Astrocyte (in vitro differentiated cells and primary cell): ENCODE measurements at regions not wholly inside any gene's neighbourhood (a gene's known extent, or its start where the extent isn't known, plus 50 kb on each side); places are given as distances from the start of the nearest gene placed in this dataset.

ENCODE experiments used
- DNase-seq: peaks from one replicate; pipeline ENCODE4 v3.0.0-alpha.2; 2010; ENCODE audit warnings: low read depth
- FAIRE-seq: peaks from 2 replicates; lab custom pipeline; 2011; peaks lifted over from hg19 to GRCh38; lab: Jason Lieb, UNC
- H2AFZ ChIP-seq: 2 replicates; pipeline ENCODE4 v1.6.0; 2012; ENCODE audit warnings: low read depth, low read length, inconsistent platforms
- H3K27ac ChIP-seq: 2 replicates; pipeline ENCODE4 v1.5.1; 2011; ENCODE audit warnings: low read depth, low read length, inconsistent platforms
- H3K27me3 ChIP-seq: 2 replicates; pipeline ENCODE4 v1.6.0; 2011; ENCODE audit warnings: low read length, inconsistent platforms; ENCODE audit not compliant: insufficient read depth
- H3K36me3 ChIP-seq: 2 replicates; pipeline ENCODE4 v1.5.1; 2011; ENCODE audit warnings: low read length, inconsistent platforms; ENCODE audit not compliant: insufficient read depth
- H3K4me1 ChIP-seq: 2 replicates; pipeline ENCODE4 v1.5.1; 2011; ENCODE audit warnings: low read length, inconsistent platforms; ENCODE audit not compliant: insufficient read depth
- H3K4me2 ChIP-seq: 2 replicates; pipeline ENCODE4 v1.6.0; 2012; ENCODE audit warnings: low read length, inconsistent platforms
- H3K4me3 ChIP-seq: 2 replicates; pipeline ENCODE4 v1.5.1; 2011; ENCODE audit warnings: low read depth, mild to moderate bottlenecking, low read length, inconsistent platforms; ENCODE audit not compliant: insufficient read depth
- H3K79me2 ChIP-seq: 2 replicates; pipeline ENCODE4 v1.6.0; 2012; ENCODE audit warnings: mild to moderate bottlenecking, low read length, inconsistent platforms; ENCODE audit not compliant: insufficient read depth
- H3K9ac ChIP-seq: 2 replicates; pipeline ENCODE4 v1.6.0; 2012; ENCODE audit warnings: mild to moderate bottlenecking, low read length, inconsistent platforms
- H3K9me3 ChIP-seq: 2 replicates; pipeline ENCODE4 v1.5.1; 2012; ENCODE audit warnings: low read depth, mild to moderate bottlenecking, low read length, inconsistent platforms; ENCODE audit not compliant: insufficient read depth
- H4K20me1 ChIP-seq: 2 replicates; pipeline ENCODE4 v1.6.0; 2012; ENCODE audit warnings: low read length, inconsistent platforms; ENCODE audit not compliant: insufficient read depth
- H3K27ac Mint-ChIP-seq: one replicate; pipeline ENCODE4 v1.8.0; 2021; ENCODE audit warnings: mild to moderate bottlenecking, mixed read lengths; ENCODE audit not compliant: unreplicated experiment
- H3K27me3 Mint-ChIP-seq: one replicate; pipeline ENCODE4 v1.8.0; 2021; ENCODE audit warnings: low read depth, mixed read lengths; ENCODE audit not compliant: unreplicated experiment
- H3K36me3 Mint-ChIP-seq: one replicate; pipeline ENCODE4 v1.8.0; 2021; ENCODE audit warnings: low read depth, mixed read lengths; ENCODE audit not compliant: unreplicated experiment
- H3K4me1 Mint-ChIP-seq: one replicate; pipeline ENCODE4 v1.8.0; 2021; ENCODE audit warnings: low read depth, mixed read lengths; ENCODE audit not compliant: unreplicated experiment
- H3K4me3 Mint-ChIP-seq: one replicate; pipeline ENCODE4 v1.8.0; 2021; ENCODE audit warnings: mild to moderate bottlenecking, moderate library complexity, mixed read lengths; ENCODE audit not compliant: unreplicated experiment
- H3K9me3 Mint-ChIP-seq: one replicate; pipeline ENCODE4 v1.8.0; 2021; ENCODE audit warnings: mild to moderate bottlenecking, mixed read lengths; ENCODE audit not compliant: unreplicated experiment
- EZH2 ChIP-seq: IDR thresholded peaks from 2 replicates; pipeline ENCODE4 v1.6.1; 2012; ENCODE audit warnings: mild to moderate bottlenecking, low read length, inconsistent platforms; ENCODE audit not compliant: insufficient read depth
- TF ChIP-seq, protein P1 (sequence below): IDR thresholded peaks from 2 replicates; pipeline ENCODE4 v1.5.1; 2011; ENCODE audit warnings: low read depth, mild to moderate bottlenecking, inconsistent platforms, low read length, moderate library complexity; ENCODE audit not compliant: insufficient read depth

DNA sequence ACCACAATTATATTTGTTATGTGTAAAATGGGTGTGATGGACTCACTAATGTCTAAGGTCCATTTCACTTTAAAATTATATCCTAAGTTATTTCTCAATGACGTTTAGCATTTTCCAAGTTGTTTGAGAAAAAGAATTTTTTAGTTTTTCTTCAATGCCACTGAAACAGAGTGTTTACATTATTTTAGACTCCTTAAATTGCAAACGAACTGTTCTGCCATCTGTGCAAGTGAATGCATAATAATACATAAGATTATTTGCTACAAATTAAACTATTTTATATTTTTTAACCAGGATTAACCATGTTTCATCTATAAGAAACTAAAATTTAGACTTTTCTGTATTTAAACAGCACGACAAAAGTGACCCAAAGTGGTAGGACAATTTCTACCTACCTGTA is 425.4 kb downstream of the NDFIP2 start:
- Mint-ChIP-seq H3K36me3 (no peaks in the 10 kb centered on the region), H3K9me3 (no peaks in the 10 kb centered on the region)

DNA sequence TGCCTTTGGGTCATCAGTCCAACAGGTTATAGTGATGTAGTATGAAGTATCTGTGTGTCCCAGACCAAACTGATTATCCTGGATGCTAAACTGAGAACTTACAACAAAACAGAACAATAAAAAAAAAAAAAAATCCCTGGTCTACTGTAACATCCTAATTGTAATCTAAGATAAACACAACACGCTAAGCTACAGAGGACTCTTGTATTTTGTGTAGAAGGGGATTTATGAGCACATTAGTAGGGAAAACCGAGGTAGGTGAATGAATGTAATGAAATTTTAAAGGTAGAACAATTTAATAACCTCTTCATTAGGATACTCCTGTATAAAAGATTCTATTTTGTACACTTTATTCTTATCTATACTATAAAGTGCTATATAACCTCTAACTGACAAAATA is 424.1 kb downstream of the NDFIP2 start:
- no peaks in the 10 kb centered on the region for H3K27me3 ChIP-seq
- no peak overlapping the region for H3K4me3 ChIP-seq
- no peaks in the 10 kb centered on the region for H3K36me3 ChIP-seq
- no peak for FAIRE-seq
- TF ChIP-seq EZH2 = no peak
- TF ChIP-seq, protein P1, sequence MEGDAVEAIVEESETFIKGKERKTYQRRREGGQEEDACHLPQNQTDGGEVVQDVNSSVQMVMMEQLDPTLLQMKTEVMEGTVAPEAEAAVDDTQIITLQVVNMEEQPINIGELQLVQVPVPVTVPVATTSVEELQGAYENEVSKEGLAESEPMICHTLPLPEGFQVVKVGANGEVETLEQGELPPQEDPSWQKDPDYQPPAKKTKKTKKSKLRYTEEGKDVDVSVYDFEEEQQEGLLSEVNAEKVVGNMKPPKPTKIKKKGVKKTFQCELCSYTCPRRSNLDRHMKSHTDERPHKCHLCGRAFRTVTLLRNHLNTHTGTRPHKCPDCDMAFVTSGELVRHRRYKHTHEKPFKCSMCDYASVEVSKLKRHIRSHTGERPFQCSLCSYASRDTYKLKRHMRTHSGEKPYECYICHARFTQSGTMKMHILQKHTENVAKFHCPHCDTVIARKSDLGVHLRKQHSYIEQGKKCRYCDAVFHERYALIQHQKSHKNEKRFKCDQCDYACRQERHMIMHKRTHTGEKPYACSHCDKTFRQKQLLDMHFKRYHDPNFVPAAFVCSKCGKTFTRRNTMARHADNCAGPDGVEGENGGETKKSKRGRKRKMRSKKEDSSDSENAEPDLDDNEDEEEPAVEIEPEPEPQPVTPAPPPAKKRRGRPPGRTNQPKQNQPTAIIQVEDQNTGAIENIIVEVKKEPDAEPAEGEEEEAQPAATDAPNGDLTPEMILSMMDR = no peak
- no peak overlapping the region for H3K9ac ChIP-seq
- Mint-ChIP-seq H3K36me3 (no peaks in the 10 kb centered on the region), H3K4me1 (peaks cover 5% of the 10 kb centered on the region), H3K27ac (no peak overlapping the region), H3K9me3 (no peaks in the 10 kb centered on the region), H3K4me3 (no peak overlapping the region), H3K27me3 (no peaks in the 10 kb centered on the region)
- H2AFZ ChIP-seq = no peak overlapping the region
- H3K4me1 ChIP-seq = no peaks in the 10 kb centered on the region
- H4K20me1 ChIP-seq = no peaks in the 10 kb centered on the region
- no peak for DNase-seq
- no peak overlapping the region for H3K4me2 ChIP-seq
- H3K27ac ChIP-seq = no peak overlapping the region
- no peaks in the 10 kb centered on the region for H3K79me2 ChIP-seq
- H3K9me3 ChIP-seq = no peaks in the 10 kb centered on the region

More for the DNA sequence above, 425.4 kb downstream of the NDFIP2 start:
- DNase-seq (no peak), FAIRE-seq (no peak)
- no peaks in the 10 kb centered on the region for H3K27me3 ChIP-seq
- no peak overlapping the region for H2AFZ ChIP-seq
- H3K79me2 ChIP-seq = no peaks in the 10 kb centered on the region
- no peaks in the 10 kb centered on the region for H3K36me3 ChIP-seq
- no peaks in the 10 kb centered on the region for H4K20me1 ChIP-seq
- no peak overlapping the region for H3K4me3 ChIP-seq
- H3K9ac ChIP-seq = no peak overlapping the region
- H3K4me1 Mint-ChIP-seq = peaks cover 5% of the 10 kb centered on the region
- no peaks in the 10 kb centered on the region for H3K27me3 Mint-ChIP-seq
- no peak overlapping the region for H3K27ac Mint-ChIP-seq
- H3K27ac ChIP-seq = no peak overlapping the region
- TF ChIP-seq, protein P1 = no peak
- no peak for TF ChIP-seq EZH2
- H3K4me2 ChIP-seq = no peak overlapping the region
- H3K4me1 ChIP-seq = peaks cover 4% of the 10 kb centered on the region
- no peak overlapping the region for H3K4me3 Mint-ChIP-seq
- H3K9me3 ChIP-seq = no peaks in the 10 kb centered on the region

DNA sequence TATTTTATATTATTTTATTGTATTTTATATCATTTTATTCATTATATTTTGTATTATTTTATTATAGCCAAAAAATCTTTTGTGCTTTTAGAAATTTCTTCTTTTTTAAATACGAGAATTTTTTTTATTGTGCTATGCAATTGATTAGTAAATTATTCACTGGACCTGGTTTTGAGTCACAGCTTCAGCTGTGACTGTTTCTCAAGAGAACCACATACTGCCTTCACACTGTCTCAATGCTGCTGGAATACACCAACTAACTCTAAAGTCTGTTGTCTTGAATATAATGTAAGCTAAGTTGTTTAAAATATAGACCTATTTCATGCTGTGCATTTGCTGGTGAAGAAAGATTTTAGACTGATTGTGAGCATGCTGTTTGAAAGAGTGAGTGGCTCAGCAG is 423.6 kb downstream of the NDFIP2 start:
- TF ChIP-seq, protein P1 = no peak
- no peak for TF ChIP-seq EZH2
- peaks cover 5% of the 10 kb centered on the region for H3K4me1 Mint-ChIP-seq
- H3K4me2 ChIP-seq = no peak overlapping the region
- no peaks in the 10 kb centered on the region for H3K9me3 Mint-ChIP-seq
- no peak overlapping the region for H3K27ac ChIP-seq
- DNase-seq (no peak), FAIRE-seq (no peak)
- no peaks in the 10 kb centered on the region for H3K36me3 ChIP-seq
- H4K20me1 ChIP-seq = no peaks in the 10 kb centered on the region
- no peaks in the 10 kb centered on the region for H3K36me3 Mint-ChIP-seq
- H3K4me3 Mint-ChIP-seq = no peak overlapping the region
- no peaks in the 10 kb centered on the region for H3K27me3 Mint-ChIP-seq
- H3K27ac Mint-ChIP-seq = no peak overlapping the region
- H3K4me1 ChIP-seq = no peaks in the 10 kb centered on the region
- no peaks in the 10 kb centered on the region for H3K9me3 ChIP-seq
- H3K9ac ChIP-seq = no peak overlapping the region
- no peaks in the 10 kb centered on the region for H3K79me2 ChIP-seq
- H3K27me3 ChIP-seq = no peaks in the 10 kb centered on the region
- no peak overlapping the region for H3K4me3 ChIP-seq
- no peak overlapping the region for H2AFZ ChIP-seq
